ENCODE measurements at regions not wholly inside any gene's neighbourhood (a gene's known extent, or its start where the extent isn't known, plus 50 kb on each side); places are given as distances from the start of the nearest gene placed in this dataset.

DNA sequence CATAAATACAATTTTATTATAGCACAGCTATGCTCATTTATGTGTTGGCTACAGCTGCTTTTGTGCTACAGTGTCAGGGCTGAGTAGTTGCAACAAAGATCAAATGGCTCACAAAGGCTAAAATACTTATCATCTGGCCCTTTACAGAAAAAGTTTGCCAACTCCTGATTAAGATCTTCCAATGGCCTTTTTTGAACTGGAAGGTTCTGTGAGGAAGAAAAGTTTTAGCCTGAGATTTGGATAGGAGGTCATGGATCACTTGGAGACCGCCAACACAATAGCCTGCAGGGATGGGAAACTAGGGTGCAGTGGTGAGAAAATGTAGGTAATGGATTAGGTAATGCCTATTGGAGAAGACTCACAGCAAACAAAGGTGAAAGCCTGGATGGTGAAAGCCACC lies 169.8 kb downstream of the NOC3L start:
- no peak for TF ChIP-seq CTCF (IDR thresholded peaks at IDR 0.05; ENCODE audit: low read depth, low read length)
- H3K4me3 ChIP-seq (replicated peaks in 1 of 2; ENCODE audit: low read depth in 2 of 2, low read length in 2 of 2) = no peak overlapping the region
- DNase-seq (ENCODE audit: low read depth in 2 of 2) = no peak

DNA sequence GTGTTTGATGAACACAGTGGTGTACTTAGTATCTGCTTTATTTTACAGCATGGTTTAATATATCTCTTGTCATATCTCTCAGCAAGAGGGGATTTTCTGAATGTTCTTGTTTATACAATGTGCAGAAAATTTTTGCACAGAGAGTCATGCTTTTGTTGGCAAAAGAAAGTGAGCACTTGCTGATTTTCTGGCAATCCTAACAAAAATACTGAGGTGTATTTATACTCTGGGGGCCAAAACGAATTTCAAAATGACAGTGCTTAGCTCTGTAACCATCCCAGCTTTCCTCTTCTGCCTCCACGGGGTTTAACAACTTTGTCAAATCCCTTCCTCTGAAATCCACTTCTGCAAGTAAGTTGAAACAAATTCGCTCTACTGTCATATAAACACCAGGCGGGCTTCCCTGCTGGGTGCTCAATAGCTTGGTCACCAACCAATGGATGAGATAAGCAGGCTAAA lies 169.2 kb downstream of the NOC3L start:
- no peak for TF ChIP-seq CTCF (IDR thresholded peaks at IDR 0.05; ENCODE audit: low read depth, low read length)
- H3K4me3 ChIP-seq (replicated peaks in 1 of 2; ENCODE audit: low read depth in 2 of 2, low read length in 2 of 2) = no peak overlapping the region
- DNase-seq (ENCODE audit: low read depth in 2 of 2) = peak; percentile 56 to 85

- no peak overlapping the region for H3K4me3 ChIP-seq (replicated peaks in 1 of 2; ENCODE audit: low read depth in 2 of 2, low read length in 2 of 2)
- peak; percentile 39 to 71 for DNase-seq (ENCODE audit: low read depth in 2 of 2)
- peak; percentile 6 for TF ChIP-seq CTCF (IDR thresholded peaks at IDR 0.05; ENCODE audit: low read depth, low read length)
These were observed 168.5 kb downstream of the NOC3L start for GRCh38 chr10:94194256-94194655.

DNA sequence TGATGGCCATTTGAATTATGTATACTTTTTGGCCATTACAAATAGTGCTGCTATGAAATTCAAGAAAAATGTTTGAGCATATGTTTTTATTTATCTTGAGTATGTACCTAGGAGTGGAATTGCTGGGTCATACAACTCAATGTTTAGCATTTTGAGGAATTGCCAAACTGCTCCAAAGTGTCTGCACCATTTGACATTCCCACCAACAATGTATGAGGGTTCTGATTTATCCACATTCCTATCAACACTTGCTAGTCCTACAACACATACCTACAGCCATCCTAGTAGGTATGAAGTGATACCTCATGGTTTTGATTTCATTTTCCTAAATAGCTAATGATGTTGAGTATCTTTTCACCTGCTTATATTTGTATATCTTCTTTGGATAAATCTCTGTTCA lies 165.5 kb downstream of the NOC3L start:
- DNase-seq (ENCODE audit: low read depth in 2 of 2) = no peak
- no peak for TF ChIP-seq CTCF (IDR thresholded peaks at IDR 0.05; ENCODE audit: low read depth, low read length)
- no peak overlapping the region for H3K4me3 ChIP-seq (replicated peaks in 1 of 2; ENCODE audit: low read depth in 2 of 2, low read length in 2 of 2)

- H3K4me3 ChIP-seq (replicated peaks in 1 of 2; ENCODE audit: low read depth in 2 of 2, low read length in 2 of 2) = no peak overlapping the region
- DNase-seq (ENCODE audit: low read depth in 2 of 2) = no peak
- TF ChIP-seq CTCF (IDR thresholded peaks at IDR 0.05; ENCODE audit: low read depth, low read length) = no peak
These were observed 164.4 kb downstream of the NOC3L start for GRCh38 chr10:94198324-94198723.

- H3K4me3 ChIP-seq (replicated peaks in 1 of 2; ENCODE audit: low read depth in 2 of 2, low read length in 2 of 2) = no peak overlapping the region
- DNase-seq (ENCODE audit: low read depth in 2 of 2) = peak in 1 of 2 donors; percentile 73
- no peak for TF ChIP-seq CTCF (IDR thresholded peaks at IDR 0.05; ENCODE audit: low read depth, low read length)
These were observed 163.2 kb downstream of the NOC3L start for GRCh38 chr10:94199565-94199964.

DNA sequence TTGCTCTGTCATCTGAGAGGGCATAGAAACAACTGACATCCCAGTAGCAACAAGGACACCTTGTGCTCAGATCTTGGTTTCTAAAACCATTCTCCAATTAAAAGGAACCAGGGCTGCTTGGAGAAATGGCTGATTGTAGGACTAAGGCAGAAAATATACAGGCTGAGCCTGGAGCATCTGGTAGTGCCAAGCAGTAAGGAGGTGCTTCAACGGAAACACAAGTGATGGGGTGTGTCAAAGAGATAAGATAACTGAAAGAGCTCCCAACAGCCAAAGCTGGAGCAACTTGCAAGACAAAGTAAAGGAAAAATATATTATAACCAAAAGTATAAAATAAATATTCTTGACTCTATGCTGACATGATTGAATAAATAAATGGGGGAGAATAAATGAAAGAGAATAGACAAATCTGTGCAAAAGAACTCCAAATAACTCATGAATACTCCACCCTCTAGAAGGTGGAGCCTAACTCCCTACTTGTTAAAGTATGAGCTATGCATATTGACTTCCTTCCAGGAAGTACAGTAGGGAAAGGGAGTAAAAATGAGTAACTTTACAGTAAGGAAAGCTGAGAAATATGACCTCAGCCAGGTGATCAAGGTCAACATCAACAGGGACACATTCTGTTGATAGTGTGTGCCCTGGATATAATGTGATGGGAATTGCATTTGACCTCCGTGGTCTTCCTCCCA lies 162.4 kb downstream of the NOC3L start:
- no peak for DNase-seq (ENCODE audit: low read depth in 2 of 2)
- TF ChIP-seq CTCF (IDR thresholded peaks at IDR 0.05; ENCODE audit: low read depth, low read length) = no peak
- no peak overlapping the region for H3K4me3 ChIP-seq (replicated peaks in 1 of 2; ENCODE audit: low read depth in 2 of 2, low read length in 2 of 2)
